AG04450 (cell line): ENCODE measurements at regions not wholly inside any gene's neighbourhood (a gene's known extent, or its start where the extent isn't known, plus 50 kb on each side); places are given as distances from the start of the nearest gene placed in this dataset.

ENCODE experiments used
- CTCF ChIA-PET: fragments of 300-600, 350-600 bp; formaldehyde crosslinking; extraction: SDS; loops from one replicate; lab custom pipeline; 2022; ENCODE audit warnings: antibody characterized with exemption, inconsistent platforms; lab: Charles Lee
- POLR2A ChIA-PET: fragments of 350-600 bp; formaldehyde crosslinking; extraction: SDS; loops from one replicate; lab custom pipeline; 2021; ENCODE audit warnings: antibody characterized with exemption, inconsistent platforms; lab: Yijun Ruan, JAX
- DNase-seq: peaks from one replicate; pipeline ENCODE4 v3.0.0-alpha.2; 2011; ENCODE audit warnings: low read depth, low spot score
- H3K27ac ChIP-seq: one replicate; pipeline ENCODE4 v1.5.1; 2012; ENCODE audit warnings: low read depth, low read length, control low read depth
- H3K27me3 ChIP-seq: one replicate; pipeline ENCODE4 v1.6.0; 2012; ENCODE audit warnings: low read length; ENCODE audit not compliant: control insufficient read depth, insufficient read depth
- H3K4me3 ChIP-seq: 2 replicates; pipeline ENCODE4 v1.5.1; 2011; ENCODE audit warnings: mild to moderate bottlenecking, low read depth, low read length, control low read depth
- H3K9me3 ChIP-seq: 2 replicates; pipeline ENCODE4 v1.5.1; 2012; ENCODE audit warnings: low read length; ENCODE audit not compliant: control insufficient read depth, insufficient read depth
- TF ChIP-seq, protein P1 (sequence below): IDR thresholded peaks from 2 replicates; pipeline ENCODE4 v1.5.1; 2011; ENCODE audit warnings: low read depth, low read length, control low read depth, inconsistent platforms

DNA sequence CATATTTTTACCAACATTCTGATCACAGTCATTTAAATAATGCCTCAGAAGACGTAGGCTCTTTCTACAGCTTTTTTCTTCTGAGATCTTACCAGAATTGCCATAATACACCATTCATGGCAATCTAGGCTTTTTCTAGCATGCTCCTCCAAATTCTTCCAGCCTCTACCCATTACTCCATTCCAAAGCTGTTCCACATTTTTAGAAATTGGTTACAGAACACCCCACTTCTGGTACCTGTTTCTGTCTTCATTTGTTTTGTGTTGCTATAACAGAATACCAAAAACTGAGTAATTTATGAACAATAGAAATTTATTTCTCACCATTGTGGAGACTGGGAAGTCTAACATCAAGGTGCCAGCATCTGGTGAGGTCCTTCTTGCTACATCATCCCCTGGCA, 385.4 kb downstream of the BRINP2 start:
- DNase-seq = no peak
- H3K4me3 ChIP-seq = no peak overlapping the region
- H3K9me3 ChIP-seq = no peaks in the 10 kb centered on the region
- no peaks in the 10 kb centered on the region for H3K27me3 ChIP-seq
- no peak overlapping the region for H3K27ac ChIP-seq
- ChIA-PET POLR2A (no interaction called here), CTCF (no interaction called here)
- TF ChIP-seq, protein P1, sequence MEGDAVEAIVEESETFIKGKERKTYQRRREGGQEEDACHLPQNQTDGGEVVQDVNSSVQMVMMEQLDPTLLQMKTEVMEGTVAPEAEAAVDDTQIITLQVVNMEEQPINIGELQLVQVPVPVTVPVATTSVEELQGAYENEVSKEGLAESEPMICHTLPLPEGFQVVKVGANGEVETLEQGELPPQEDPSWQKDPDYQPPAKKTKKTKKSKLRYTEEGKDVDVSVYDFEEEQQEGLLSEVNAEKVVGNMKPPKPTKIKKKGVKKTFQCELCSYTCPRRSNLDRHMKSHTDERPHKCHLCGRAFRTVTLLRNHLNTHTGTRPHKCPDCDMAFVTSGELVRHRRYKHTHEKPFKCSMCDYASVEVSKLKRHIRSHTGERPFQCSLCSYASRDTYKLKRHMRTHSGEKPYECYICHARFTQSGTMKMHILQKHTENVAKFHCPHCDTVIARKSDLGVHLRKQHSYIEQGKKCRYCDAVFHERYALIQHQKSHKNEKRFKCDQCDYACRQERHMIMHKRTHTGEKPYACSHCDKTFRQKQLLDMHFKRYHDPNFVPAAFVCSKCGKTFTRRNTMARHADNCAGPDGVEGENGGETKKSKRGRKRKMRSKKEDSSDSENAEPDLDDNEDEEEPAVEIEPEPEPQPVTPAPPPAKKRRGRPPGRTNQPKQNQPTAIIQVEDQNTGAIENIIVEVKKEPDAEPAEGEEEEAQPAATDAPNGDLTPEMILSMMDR = no peak

DNA sequence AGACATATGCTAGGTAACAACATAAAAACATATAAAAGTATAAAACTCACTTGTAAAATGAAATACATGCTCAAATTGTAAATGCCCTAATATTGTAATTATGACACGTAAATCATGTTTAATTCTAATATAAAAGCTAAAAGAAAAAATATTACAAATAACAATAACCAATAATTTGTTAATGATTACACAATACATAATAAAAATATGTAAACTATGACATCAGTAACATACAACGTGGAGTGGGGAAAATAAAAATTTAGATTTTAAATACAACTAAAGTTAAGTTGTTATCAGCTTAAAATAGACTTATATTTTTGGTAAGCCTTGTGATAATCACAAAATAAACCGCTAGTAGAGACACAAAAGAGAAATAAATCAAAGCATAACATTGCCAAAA, 376.4 kb downstream of the BRINP2 start:
- Histone ChIP-seq H3K27ac (no peak overlapping the region), H3K27me3 (no peaks in the 10 kb centered on the region), H3K4me3 (no peak overlapping the region), H3K9me3 (no peaks in the 10 kb centered on the region)
- DNase-seq = no peak
- POLR2A ChIA-PET = no interaction called here
- TF ChIP-seq, protein P1 = no peak
- CTCF ChIA-PET = no interaction called here

DNA sequence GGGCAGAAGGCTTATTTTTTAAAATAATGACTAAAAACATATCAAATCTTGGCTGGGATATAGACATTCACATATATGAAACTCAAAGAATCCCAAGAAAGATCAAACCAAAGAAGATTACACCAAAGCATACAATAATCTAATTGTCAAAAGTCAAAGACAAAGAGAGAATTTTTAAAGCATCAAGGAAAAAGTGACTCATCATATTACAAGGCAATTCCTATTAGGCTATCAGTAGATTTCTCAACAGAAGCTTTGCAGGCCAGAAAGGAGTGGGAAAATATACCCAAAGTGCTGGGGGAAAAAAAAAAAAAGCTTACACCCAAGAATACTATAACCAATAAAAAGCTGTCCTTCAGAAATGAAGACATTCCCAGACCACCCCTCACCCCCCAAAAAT, 375.6 kb downstream of the BRINP2 start:
- CTCF ChIA-PET = no interaction called here
- Histone ChIP-seq H3K27ac (no peak overlapping the region), H3K27me3 (no peaks in the 10 kb centered on the region), H3K9me3 (no peaks in the 10 kb centered on the region), H3K4me3 (no peak overlapping the region)
- TF ChIP-seq, protein P1 = no peak
- POLR2A ChIA-PET = no interaction called here
- no peak for DNase-seq

DNA sequence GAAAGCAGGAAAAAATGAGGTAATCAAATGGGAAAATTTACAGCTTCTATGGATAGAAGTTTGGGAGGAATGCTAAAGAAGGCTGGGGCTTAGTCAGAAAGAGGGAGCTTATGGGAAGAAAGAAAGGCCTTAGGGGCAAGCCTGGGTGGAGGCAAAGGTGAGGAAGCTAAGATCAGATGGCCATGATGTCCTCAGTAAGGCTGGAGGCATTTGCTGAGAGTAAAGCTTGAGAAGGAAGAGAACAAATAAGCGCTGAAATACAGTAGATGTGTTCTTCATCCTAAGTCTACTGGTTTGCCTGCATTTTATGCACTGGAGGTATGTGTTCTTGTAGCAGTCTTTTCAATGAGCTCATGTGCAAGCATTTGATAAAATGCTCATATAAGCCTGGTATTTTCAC, 355.4 kb downstream of the BRINP2 start:
- ChIA-PET POLR2A (no interaction called here), CTCF (interaction anchor here (1.1 kb wide), 1 partner anchor 420 kb away, joined by 4 read pairs; no protein-coding TSS in a partner anchor)
- TF ChIP-seq, protein P1 = no peak
- H3K9me3 ChIP-seq = no peaks in the 10 kb centered on the region
- H3K27ac ChIP-seq = no peak overlapping the region
- H3K4me3 ChIP-seq = no peak overlapping the region
- no peaks in the 10 kb centered on the region for H3K27me3 ChIP-seq
- DNase-seq = no peak

DNA sequence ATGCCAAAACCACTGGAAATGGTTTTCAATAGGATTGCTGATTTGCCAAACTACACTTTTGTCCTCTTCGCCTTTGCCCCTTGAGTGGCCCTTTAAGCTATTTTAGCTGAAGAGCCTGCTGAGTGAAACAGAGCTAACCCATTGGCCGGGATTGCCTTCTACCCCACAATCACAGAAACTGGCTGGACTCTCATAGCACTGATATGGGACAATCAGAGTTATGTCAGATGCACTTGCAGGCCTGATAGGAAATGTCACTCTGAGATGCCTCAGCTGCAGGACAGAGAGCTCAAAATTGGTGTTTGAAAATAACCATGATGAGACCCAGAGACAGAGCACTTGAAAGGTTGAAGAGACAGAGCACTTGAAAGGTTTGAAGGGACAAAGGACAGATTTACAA, 354.4 kb downstream of the BRINP2 start:
- DNase-seq = no peak
- ChIA-PET CTCF (no interaction called here), POLR2A (no interaction called here)
- Histone ChIP-seq H3K4me3 (no peak overlapping the region), H3K27ac (no peak overlapping the region), H3K9me3 (no peaks in the 10 kb centered on the region), H3K27me3 (no peaks in the 10 kb centered on the region)
- TF ChIP-seq, protein P1 = no peak
